Activated CD8-positive, alpha-beta T cell treated with anti-CD3 and anti-CD28 coated beads for 36 hours (primary cell): ENCODE measurements at regions not wholly inside any gene's neighbourhood (a gene's known extent, or its start where the extent isn't known, plus 50 kb on each side); places are given as distances from the start of the nearest gene placed in this dataset.
A peak's percentile ranks its signal among the peaks of the same experiment; 100 is the strongest.

Experiments used
- ATAC-seq: fragments of 200-7000 bp; cut with Tn5 transposase; one replicate; pipeline ENCODE4 v1.10.0; 2021; ENCODE audit warnings: mild to moderate bottlenecking, moderate library complexity
- CTCF ChIA-PET: fragments of 350-600 bp; sonication (Branson Sonifier 250); formaldehyde crosslinking; loops from one replicate; lab custom pipeline; 2021; ENCODE audit warnings: antibody characterized with exemption; lab: Charles Lee
- POLR2A ChIA-PET: fragments of 350-600 bp; sonication (Branson Sonifier 250); formaldehyde crosslinking; loops from one replicate; lab custom pipeline; 2021; ENCODE audit warnings: antibody characterized with exemption; lab: Charles Lee
- DNase-seq: peaks from one replicate; pipeline ENCODE4 v3.0.0-alpha.2; 2020
- H3K27ac Mint-ChIP-seq: one replicate; pipeline ENCODE4 v1.8.0; 2021; ENCODE audit warnings: mild to moderate bottlenecking, mixed read lengths
- H3K27me3 Mint-ChIP-seq: one replicate; pipeline ENCODE4 v1.8.0; 2021; ENCODE audit warnings: mixed read lengths
- H3K36me3 Mint-ChIP-seq: one replicate; pipeline ENCODE4 v1.8.0; 2021; ENCODE audit warnings: low read depth, mixed read lengths
- H3K4me1 Mint-ChIP-seq: one replicate; pipeline ENCODE4 v1.8.0; 2021; ENCODE audit warnings: low read depth, mixed read lengths
- H3K4me3 Mint-ChIP-seq: one replicate; pipeline ENCODE4 v1.8.0; 2021; ENCODE audit warnings: mild to moderate bottlenecking, moderate library complexity, mixed read lengths
- H3K9me3 Mint-ChIP-seq: one replicate; pipeline ENCODE4 v1.8.0; 2021; ENCODE audit warnings: mixed read lengths
- intact Hi-C: fragments of 100-400 bp; cut with micrococcal nuclease; formaldehyde crosslinking; loops from one replicate; pipeline ENCODE4 v1.10.0; 2022
- TF ChIP-seq, protein P1 (sequence below): fragments of 200-600 bp; IDR thresholded peaks from one replicate; pipeline ENCODE4 v1.8.0; 2022; ENCODE audit warnings: antibody characterized with exemption, mild to moderate bottlenecking

GRCh38 chr3:124489506-124489905, 240.7 kb upstream of the UMPS start:
- Mint-ChIP-seq H3K27me3 (peaks cover 11% of the 10 kb centered on the region), H3K9me3 (no peaks in the 10 kb centered on the region), H3K27ac (no peak overlapping the region), H3K4me3 (no peak overlapping the region), H3K4me1 (no peaks in the 10 kb centered on the region), H3K36me3 (no peaks in the 10 kb centered on the region)
- ChIA-PET CTCF (no interaction called here), POLR2A (no interaction called here)
- DNase-seq (no peak), ATAC-seq (no peak)
- TF ChIP-seq, protein P1, sequence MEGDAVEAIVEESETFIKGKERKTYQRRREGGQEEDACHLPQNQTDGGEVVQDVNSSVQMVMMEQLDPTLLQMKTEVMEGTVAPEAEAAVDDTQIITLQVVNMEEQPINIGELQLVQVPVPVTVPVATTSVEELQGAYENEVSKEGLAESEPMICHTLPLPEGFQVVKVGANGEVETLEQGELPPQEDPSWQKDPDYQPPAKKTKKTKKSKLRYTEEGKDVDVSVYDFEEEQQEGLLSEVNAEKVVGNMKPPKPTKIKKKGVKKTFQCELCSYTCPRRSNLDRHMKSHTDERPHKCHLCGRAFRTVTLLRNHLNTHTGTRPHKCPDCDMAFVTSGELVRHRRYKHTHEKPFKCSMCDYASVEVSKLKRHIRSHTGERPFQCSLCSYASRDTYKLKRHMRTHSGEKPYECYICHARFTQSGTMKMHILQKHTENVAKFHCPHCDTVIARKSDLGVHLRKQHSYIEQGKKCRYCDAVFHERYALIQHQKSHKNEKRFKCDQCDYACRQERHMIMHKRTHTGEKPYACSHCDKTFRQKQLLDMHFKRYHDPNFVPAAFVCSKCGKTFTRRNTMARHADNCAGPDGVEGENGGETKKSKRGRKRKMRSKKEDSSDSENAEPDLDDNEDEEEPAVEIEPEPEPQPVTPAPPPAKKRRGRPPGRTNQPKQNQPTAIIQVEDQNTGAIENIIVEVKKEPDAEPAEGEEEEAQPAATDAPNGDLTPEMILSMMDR: no peak
- intact Hi-C loops: no loop called here

GRCh38 chr3:124491098-124491497, 239.2 kb upstream of the UMPS start:
- Mint-ChIP-seq H3K27me3 (peaks cover 9% of the 10 kb centered on the region), H3K9me3 (no peaks in the 10 kb centered on the region), H3K36me3 (no peaks in the 10 kb centered on the region), H3K27ac (no peak overlapping the region), H3K4me1 (no peaks in the 10 kb centered on the region), H3K4me3 (no peak overlapping the region)
- ATAC-seq (no peak), DNase-seq (no peak)
- intact Hi-C loops: no loop called here
- POLR2A ChIA-PET: no interaction called here
- TF ChIP-seq, protein P1: no peak
- CTCF ChIA-PET: no interaction called here

DNA sequence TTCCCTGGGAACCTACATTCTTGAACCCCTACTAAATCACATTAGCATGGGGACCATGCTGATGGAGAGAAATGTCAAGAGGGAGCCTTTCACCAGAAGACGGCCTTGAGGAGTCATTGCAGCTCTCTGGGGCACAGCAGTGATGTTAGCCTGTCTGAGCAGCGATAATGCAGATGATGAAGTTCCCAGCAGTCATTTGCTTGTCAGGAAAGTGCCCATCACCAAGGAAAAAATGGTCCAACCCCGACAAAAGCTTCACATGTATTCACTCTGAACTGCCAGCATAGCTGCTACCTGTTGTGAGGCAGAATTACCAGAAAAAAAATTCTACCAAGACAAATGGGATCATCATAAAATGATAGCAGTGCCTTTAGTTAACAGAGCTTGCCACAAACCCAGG, 238.4 kb upstream of the UMPS start:
- TF ChIP-seq, protein P1: no peak
- intact Hi-C loops: no loop called here
- DNase-seq (no peak), ATAC-seq (no peak)
- POLR2A ChIA-PET: no interaction called here
- H3K4me1 Mint-ChIP-seq: no peaks in the 10 kb centered on the region
- H3K27me3 Mint-ChIP-seq: peaks cover 9% of the 10 kb centered on the region
- H3K36me3 Mint-ChIP-seq: no peaks in the 10 kb centered on the region
- H3K9me3 Mint-ChIP-seq: no peaks in the 10 kb centered on the region
- no peak overlapping the region for H3K4me3 Mint-ChIP-seq
- CTCF ChIA-PET: interaction anchor here (1.3 kb wide), 1 partner anchor 56 kb away, joined by 6 read pairs; no protein-coding TSS in a partner anchor
- no peak overlapping the region for H3K27ac Mint-ChIP-seq

DNA sequence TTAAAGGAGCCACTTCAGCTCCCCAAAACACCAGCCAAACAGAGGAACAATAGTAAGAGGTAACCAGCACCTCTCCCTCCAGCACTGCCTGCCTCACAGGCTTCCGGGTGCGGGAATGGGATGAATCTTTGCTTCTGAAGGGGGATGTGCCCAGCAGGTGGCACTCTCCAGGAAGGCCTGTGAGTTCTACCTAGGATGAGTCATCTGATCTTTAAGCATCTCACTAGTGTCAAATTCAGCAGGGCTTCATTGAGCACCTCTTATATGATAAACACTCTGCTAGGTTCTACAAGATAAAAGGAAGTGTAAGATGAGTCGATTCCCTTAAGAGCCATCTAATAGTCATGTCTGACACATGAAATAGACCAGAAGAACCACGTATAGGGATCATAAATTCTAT, 237.4 kb upstream of the UMPS start:
- Mint-ChIP-seq H3K9me3 (no peaks in the 10 kb centered on the region), H3K36me3 (no peaks in the 10 kb centered on the region), H3K27ac (no peak overlapping the region), H3K4me1 (no peaks in the 10 kb centered on the region), H3K4me3 (no peak overlapping the region), H3K27me3 (peaks cover 8% of the 10 kb centered on the region)
- intact Hi-C loops: no loop called here
- ATAC-seq (peak; percentile 24), DNase-seq (peak; percentile 27)
- ChIA-PET CTCF (interaction anchor here (1.3 kb wide), 1 partner anchor 55 kb away, joined by 6 read pairs; no protein-coding TSS in a partner anchor), POLR2A (no interaction called here)
- TF ChIP-seq, protein P1: no peak

DNA sequence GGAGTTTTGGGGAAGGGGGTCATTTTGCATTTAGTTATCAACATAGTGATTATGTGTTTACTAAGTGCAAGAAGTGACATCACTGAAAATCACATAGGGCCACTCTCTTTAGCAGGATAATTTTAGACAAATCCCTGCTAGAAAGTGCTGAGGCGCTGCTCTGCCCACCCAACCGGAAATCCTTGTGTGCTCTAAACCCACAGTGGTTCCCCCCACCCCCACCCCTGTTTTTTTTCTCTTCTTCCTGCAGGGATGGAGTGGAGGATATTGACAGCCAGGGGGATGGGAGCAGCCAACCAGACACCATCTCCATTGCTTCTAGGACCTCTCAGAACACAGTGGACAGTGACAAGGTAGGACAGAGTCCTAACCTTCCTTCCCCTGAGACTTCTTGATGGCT, 234.2 kb upstream of the UMPS start:
- ATAC-seq (no peak), DNase-seq (no peak)
- no peaks in the 10 kb centered on the region for H3K4me1 Mint-ChIP-seq
- intact Hi-C loops: no loop called here
- H3K27ac Mint-ChIP-seq: no peak overlapping the region
- H3K27me3 Mint-ChIP-seq: peaks cover 2% of the 10 kb centered on the region
- no peaks in the 10 kb centered on the region for H3K9me3 Mint-ChIP-seq
- ChIA-PET CTCF (no interaction called here), POLR2A (no interaction called here)
- H3K4me3 Mint-ChIP-seq: no peak overlapping the region
- TF ChIP-seq, protein P1: no peak
- no peaks in the 10 kb centered on the region for H3K36me3 Mint-ChIP-seq
